Stomach (tissue), 4 donors: ENCODE measurements at regions not wholly inside any gene's neighbourhood (a gene's known extent, or its start where the extent isn't known, plus 50 kb on each side); places are given as distances from the start of the nearest gene placed in this dataset.

Source experiments
- CTCF ChIP-seq, 7 experiments: fragments of 450-650 bp in 4 of 7; fragments of 200-600 bp in 3 of 7; sonication (generic) in 3 of 7; IDR thresholded peaks; one replicate each; pipeline ENCODE4 v1.5.1; 2016 to 2019; ENCODE audit warnings: antibody characterized with exemption in 7 of 7, control low read depth in 2 of 7, mild to moderate bottlenecking in 1 of 7
- EP300 ChIP-seq: sonication (generic); formaldehyde crosslinking; IDR thresholded peaks from one replicate; pipeline ENCODE4 v1.6.1; 2017; ENCODE audit warnings: antibody characterized with exemption
- POLR2A ChIP-seq, 4 donors: fragments of 450-650 bp; IDR thresholded peaks; one replicate each; pipeline ENCODE4 v1.6.1; 2016; ENCODE audit warnings: antibody characterized with exemption in 4 of 4, control low read depth in 2 of 4, mild to moderate bottlenecking in 1 of 4, moderate library complexity in 1 of 4
- POLR2AphosphoS5 ChIP-seq, 3 donors: sonication (generic); formaldehyde crosslinking; IDR thresholded peaks; one replicate each; pipeline ENCODE4 v1.6.1; 2016; ENCODE audit warnings: antibody characterized with exemption in 3 of 3

- TF ChIP-seq POLR2A (IDR thresholded peaks at IDR 0.05) = no peak
- no peak for TF ChIP-seq CTCF (IDR thresholded peaks at IDR 0.05)
- no peak for TF ChIP-seq EP300
- no peak for TF ChIP-seq POLR2AphosphoS5 (IDR thresholded peaks at IDR 0.05)
Observed at GRCh38 chr3:102133376-102133775, 284.1 kb downstream of the NFKBIZ start.
